SK-N-SH treated with all-trans-retinoic acid at 6 μM for 48 hours (cell line): ENCODE measurements at regions not wholly inside any gene's neighbourhood (a gene's known extent, or its start where the extent isn't known, plus 50 kb on each side); places are given as distances from the start of the nearest gene placed in this dataset.

Experiments
- CSDC2 ChIP-seq: fragments of 250-450 bp; sonication (Bioruptor Pico); IDR thresholded peaks from 2 replicates; pipeline ENCODE4 v1.5.0; 2020; ENCODE audit warnings: mild to moderate bottlenecking, moderate library complexity
- RARB ChIP-seq: fragments of 250-450 bp; sonication (Bioruptor Pico); IDR thresholded peaks from 2 replicates; pipeline ENCODE4 v1.8.0; 2021; ENCODE audit warnings: mild to moderate bottlenecking, moderate library complexity

DNA sequence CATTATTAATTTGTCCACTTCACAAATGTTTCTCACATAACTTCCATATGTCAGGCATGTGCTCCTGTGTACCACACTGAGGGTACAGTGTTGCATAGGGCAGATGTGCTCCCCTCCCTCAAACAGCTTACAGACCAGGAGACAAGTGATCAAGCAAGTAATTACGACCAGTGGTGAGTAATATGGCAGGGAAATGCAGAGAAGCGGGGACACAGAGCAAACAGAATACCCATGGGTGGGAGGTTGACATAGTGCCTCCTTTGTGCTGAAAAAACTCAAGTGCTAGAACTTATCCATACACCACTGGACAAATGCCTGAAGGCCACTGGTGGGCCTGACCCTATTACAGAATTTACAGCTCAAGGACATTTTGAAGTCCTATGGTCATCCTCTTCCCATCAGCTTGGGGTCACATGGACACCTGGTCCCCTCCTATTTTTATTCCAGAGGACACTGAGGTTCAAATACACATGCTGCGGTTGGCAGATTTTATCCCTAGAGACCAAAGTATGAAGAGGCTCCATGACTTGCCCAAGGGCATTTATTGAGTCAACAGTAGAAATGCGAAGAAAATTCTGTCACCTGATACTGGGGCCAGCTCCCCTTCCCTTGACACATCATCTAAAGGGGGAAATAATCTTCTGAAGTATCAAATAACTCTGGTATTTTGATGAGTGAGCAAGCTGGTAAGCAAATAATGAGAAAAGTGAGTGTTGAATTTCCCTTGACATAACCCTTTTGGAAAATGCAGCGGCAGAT, 116.6 kb downstream of the QRSL1 start:
- no peak for TF ChIP-seq CSDC2 (CRISPR knock-in tag)
- no peak for TF ChIP-seq RARB (CRISPR knock-in tag)
